HG02610 (cell line): ENCODE measurements at regions not wholly inside any gene's neighbourhood (a gene's known extent, or its start where the extent isn't known, plus 50 kb on each side); places are given as distances from the start of the nearest gene placed in this dataset.
"Not testable (repeated sequence)": the region's sequence is repeated elsewhere in the genome, so short reads cannot be mapped to it uniquely, and the experiment has no call there.

Source experiments
- ATAC-seq: cut with Tn5 transposase; IDR thresholded peaks from one replicate; pipeline ENCODE4 v1.9.1; 2021; ENCODE audit warnings: mild to moderate bottlenecking, moderate library complexity; ENCODE audit not compliant: unreplicated experiment

- ATAC-seq: no peak
These were observed 306.5 kb upstream of the RPS23 start for GRCh38 chr5:82584631-82585030.

DNA sequence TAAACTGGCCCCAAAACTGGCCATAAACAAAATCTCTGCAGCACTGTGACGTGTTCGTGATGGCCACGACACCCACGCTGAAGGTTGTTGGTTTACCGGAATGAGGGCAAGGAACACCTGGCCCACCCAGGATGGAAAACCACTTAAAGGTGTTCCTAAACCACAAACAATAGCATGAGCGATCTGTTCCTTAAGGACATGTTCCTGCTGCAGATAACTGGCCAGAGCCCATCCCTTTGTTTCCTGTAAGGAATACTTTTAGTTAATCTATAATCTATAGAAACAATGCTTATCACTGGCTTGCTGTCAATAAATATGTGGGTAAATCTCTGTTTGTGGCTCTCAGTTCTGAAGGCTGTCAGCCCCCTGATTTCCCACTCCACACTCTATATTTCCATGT is 305.2 kb upstream of the RPS23 start:
- not testable (repeated sequence) for ATAC-seq

DNA sequence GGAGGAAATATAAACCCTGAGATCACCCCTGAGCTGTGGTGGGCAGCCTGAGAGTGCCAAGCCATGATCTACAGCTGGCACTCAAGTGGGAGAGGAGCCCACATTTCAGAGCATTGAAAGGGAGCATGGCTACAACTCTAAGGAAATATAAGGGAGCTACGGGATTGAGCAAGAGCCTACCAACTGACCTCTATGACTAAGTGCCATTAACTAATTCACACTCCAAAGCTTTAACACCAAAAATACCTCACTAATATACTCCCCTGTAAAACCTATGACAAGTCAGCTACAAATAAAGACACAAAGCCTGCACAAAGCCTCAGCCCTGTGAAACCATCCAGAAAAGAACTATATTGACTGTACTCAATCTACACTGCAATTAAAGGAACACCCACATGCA is 286.8 kb upstream of the RPS23 start:
- no peak for ATAC-seq

GRCh38 chr5:82563745-82564144 is 285.6 kb upstream of the RPS23 start:
- no peak for ATAC-seq

DNA sequence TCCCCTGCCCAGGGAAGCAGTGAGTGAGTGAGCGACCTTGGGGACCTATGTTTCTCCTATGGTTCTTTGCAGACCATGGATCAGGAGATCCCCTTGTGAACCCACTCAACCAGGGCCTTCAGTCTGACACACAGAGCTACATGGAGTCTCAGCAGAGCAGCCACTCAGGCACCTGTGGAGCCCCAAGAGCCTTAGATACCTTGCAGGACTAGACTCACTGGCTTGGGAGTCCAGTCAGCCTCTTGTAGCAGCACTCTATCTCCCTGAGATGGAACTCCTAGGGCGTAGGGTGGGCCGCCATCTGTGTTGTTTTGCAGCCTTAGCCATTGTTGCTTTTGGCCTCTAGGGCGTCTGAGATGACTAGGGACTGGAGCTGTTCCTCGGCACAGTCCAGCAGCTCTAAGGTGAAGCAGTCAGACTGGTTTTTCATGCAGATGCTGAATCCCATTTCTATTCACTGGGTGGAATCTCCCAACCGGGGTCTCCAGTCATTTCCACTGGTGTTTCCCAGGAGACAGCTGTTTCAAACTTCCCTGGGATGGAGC is 284.6 kb upstream of the RPS23 start:
- ATAC-seq: no peak

DNA sequence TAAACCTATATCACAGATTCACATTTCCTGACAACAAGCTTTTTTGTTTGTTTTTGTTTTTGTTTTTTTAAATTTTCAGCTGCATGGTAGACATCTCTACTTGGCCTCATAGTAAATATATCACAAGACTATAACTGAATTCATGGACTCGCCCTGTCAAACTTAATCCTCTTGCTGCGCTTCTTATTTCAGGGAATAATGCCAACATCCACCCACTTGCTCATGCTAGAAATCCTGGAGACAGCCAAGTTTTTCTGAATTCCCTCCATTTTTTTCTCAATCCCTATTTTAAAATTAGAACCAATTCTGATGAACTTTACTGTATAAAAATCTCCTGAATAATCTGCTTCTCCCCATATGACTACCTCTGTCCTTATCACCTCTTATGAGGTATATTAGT is 283.6 kb upstream of the RPS23 start:
- no peak for ATAC-seq

GRCh38 chr5:82560969-82561368 is 282.8 kb upstream of the RPS23 start:
- ATAC-seq: no peak

DNA sequence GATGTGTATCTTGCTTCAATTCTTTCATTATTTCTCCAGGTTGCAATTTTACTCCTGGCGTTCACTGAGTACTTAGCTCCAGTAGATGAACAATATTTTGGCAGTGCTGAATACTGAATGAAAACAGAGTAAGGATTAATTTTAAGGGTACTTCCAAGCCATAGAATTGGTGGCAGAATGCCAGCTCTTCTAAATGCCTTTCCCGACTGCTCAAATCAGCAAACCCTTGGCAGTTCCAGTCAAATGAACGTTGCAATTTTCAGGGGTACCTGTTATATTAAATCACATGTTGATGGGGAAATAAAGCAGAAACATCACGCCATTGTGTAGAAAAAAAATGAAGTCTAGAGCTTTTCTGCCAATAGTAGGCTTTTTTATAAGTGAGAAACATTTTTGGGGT is 282.4 kb upstream of the RPS23 start:
- ATAC-seq: no peak

- ATAC-seq: no peak
These were observed 273.8 kb upstream of the RPS23 start for GRCh38 chr5:82551840-82552385.

DNA sequence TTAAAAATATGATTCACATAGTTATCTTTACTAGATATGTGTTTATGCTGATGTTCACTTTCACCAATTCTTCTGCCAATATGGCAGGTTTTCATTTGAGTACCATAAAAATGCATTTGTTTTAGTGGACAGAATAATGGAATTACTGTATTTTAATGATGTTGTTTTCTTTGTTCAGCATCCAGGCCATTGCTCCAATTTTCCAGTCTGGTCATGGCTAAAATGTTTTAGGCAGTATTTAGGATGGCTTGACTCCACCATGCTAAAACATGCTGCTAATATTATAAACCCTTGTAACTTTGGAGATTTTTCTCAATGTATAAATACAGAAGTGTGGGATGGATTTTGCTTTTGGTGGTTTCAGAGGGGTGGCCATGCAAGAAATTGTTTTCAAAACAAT is 273.0 kb upstream of the RPS23 start:
- ATAC-seq: no peak

DNA sequence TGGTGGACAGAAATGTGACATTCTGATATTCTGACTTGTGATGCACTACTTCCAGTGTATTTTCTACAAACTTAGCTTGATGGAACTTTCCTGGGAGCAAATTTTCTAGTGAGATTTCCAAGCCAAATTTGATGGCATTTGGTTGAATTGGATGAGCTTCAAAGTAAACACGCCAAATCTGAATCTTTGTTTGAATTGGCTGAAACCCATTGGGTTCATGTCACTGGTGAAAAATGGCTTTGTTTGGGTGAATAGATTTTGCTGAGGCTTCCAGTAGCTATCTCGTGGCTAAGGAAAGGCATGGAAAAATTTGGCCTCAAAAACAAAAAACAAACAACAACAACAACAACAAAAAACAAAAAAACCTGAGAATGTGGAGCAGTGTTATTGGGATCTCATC is 271.1 kb upstream of the RPS23 start:
- no peak for ATAC-seq

- no peak for ATAC-seq
These were observed 265.9 kb upstream of the RPS23 start for GRCh38 chr5:82544004-82544403.

GRCh38 chr5:82540301-82540700 is 262.1 kb upstream of the RPS23 start:
- no peak for ATAC-seq

DNA sequence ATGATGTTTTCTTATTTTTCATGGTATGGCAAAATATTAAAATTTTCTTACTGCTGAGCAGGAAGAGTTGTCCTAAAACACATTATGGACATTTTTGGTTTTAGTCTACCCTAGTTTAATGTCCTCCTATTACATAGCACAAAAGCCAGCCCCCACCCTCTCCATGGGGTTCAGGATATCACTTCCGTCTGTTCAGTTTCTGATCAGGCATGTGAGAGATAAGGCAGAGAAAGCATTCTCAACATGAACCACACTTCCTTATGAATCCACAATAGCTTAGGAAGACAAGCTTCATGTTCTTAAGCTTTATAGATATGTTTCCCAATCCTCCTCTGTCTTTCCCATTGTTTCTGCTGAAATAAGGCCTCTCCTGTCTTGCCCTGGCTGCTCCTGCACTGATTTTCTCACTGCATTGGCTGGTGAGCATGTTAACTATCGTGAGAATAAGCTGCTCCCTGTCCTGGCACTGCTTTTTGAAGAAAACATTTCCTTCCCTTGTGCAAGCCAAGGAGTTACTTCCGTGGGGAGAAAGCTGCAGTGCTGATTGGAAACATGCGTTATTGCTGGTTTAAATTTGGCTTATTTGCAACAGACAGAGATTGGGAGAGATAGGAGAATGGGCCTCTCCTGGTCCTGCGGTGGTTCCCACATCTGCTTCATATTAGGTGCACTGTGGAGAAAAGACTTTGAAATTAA is 260.3 kb upstream of the RPS23 start:
- ATAC-seq: no peak

DNA sequence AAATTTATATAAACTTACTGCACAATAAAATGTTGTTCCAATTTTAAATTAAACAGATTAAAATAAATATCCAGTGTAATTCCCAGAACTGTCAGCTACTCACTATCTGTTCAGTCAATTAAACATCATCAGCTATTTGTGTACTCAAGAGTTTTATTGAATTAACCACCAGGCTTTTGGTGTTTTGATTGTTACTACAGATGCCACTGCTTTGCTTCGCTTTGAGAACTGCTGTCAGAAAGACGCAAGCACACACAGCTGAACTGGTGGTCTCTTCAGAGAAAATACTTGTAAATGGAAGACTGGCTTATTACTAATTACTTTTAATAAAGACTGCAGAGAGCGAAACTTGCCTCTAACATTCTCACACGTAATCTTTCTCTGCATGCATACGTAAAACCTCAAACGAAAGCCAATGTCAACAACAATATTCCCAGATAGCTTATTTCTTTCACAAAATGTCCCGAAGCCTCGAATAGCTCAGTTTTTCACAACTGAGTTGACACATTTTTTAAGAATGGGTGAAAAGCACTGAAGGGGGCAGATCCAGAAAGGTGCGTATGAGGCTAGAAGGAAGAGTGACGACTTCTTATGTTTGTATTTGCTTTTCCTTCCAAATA is 259.6 kb upstream of the RPS23 start:
- no peak for ATAC-seq

- no peak for ATAC-seq
These were observed 256.8 kb upstream of the RPS23 start for GRCh38 chr5:82534986-82535385.

DNA sequence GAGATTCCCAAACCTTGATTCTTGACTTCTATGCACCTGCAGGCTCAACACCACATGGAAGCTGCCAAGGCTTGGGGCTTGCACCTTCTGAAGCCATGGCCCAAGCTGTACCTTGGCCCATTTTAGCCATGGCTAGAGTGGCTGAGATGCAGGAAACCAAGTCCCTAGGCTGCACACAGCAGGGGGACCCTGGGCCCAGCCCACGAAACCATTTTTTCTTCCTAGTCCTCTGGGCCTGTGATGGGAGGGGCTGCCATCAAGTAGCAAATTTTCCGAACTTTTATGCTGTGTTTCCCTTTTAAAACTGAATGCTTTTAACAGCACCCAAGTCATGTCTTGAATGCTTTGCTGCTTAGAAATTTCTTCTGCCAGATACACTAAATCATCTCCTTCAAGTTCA is 253.9 kb upstream of the RPS23 start:
- not testable (repeated sequence) for ATAC-seq

DNA sequence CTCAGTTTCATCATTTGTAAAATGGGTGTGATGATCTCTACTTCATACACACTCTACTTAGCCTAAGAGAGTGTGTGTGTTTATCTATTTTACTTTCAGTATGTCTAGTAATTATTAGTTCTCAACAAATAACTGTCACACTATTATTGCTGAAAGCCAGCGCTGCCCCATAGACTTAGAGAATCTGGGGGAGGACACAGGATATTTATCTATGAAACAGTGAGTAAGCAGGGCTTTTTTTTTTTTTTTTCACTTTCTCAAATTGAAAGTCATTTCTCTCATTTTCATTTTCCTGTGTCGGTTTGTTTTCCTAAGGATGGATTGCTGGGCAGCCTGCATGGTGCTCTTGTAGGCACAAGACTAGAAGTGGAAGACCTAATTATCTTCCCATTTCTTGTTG is 248.4 kb upstream of the RPS23 start:
- ATAC-seq: no peak

DNA sequence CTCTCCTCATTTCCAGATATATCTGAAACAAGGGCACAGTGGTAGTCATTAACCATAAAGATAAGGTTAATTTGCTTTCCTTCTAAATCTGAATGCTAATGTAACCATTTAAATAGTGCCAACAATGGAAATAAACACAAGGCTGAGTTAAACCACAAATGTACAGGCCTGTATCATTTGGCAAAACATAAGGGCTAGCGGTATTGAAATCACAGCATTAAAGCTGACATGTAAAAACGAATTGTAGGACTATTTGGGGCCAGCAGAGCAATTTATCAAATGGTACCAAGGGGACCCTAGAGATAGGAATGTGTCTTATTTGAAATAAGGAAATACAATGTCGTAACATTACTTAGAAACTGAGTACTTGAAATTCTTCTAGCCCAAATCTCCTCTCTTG is 247.5 kb upstream of the RPS23 start:
- ATAC-seq: no peak

DNA sequence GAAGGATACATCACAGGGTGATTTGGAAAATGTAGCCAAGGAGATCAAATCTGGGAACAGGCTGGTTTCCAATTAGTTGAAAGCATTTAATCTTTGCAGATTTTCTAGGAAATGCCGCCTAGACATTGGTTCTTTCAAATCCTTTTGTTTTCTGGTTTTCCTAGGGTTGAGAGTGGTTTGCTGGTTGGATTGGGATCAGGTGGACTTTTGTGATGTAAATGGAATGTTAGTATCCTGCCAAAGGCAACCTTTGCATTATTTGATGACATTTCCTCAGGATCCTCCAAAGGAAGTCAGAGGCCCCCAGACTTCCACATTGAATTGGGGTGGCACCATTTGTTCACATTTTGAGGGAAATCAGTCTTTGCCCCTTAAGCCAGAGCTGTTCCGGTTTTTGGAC is 245.5 kb upstream of the RPS23 start:
- ATAC-seq: no peak

DNA sequence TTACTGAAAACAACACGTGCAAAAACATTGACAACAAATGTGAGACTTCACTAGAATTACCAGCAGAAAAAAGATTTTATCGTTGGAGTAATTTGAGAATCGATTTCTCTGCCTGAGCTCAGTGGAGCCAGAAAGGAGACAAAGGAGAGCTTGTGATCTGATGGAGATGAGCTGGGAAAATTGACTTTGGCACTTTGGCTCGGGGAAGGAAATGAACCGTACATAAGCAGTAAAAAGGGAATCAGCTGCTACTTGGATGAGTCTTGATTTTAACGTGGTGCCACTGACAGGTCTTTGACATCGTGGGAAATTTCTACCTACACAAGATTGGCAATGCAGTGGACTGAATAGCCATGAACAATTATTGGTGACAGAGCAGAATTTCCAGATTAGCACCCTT is 244.7 kb upstream of the RPS23 start:
- ATAC-seq: no peak

DNA sequence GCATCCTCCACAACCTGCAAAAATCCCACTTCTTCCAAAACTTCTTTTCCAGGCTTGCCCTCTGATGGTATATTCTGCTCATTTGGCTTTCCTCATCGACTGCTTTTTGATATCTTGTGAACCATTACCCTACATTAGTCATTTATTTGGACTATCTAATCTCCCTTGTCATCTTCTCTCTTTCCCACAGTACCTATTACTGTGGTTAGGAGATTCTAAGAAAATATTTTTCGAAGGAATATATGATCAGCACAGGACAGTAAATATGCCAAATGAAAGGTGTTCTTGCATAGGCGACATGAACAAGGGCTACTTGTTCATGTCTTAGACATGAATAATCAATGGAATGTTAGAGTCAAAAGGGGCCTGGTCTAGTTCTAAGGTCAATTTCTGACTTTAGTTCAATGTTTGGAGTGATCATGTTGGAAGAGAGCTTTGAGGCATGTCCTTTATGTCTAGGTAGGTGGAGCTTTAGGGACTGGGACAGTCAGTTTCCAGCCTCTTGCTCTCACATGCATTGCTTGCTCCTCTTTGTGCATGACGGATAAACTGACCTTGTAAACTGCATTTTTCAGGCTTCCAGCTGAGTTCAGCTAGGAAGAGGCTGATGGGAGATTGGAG is 243.4 kb upstream of the RPS23 start:
- ATAC-seq: no peak
